NCI-H2081 treated with DMSO at 0.1 percent for 48 hours (cell line): ENCODE measurements at regions not wholly inside any gene's neighbourhood (a gene's known extent, or its start where the extent isn't known, plus 50 kb on each side); places are given as distances from the start of the nearest gene placed in this dataset.

Experiments
- DNase-seq: peaks from one replicate; lab custom pipeline; 2025; lab: John Stamatoyannopoulos, UW

GRCh38 chr2:45068571-45069140 lies 59.4 kb upstream of the SIX2 start:
- no peak for DNase-seq

GRCh38 chr2:45067859-45068570 lies 58.8 kb upstream of the SIX2 start:
- DNase-seq = no peak
